ENCODE measurements at regions not wholly inside any gene's neighbourhood (a gene's known extent, or its start where the extent isn't known, plus 50 kb on each side); places are given as distances from the start of the nearest gene placed in this dataset.

DNA sequence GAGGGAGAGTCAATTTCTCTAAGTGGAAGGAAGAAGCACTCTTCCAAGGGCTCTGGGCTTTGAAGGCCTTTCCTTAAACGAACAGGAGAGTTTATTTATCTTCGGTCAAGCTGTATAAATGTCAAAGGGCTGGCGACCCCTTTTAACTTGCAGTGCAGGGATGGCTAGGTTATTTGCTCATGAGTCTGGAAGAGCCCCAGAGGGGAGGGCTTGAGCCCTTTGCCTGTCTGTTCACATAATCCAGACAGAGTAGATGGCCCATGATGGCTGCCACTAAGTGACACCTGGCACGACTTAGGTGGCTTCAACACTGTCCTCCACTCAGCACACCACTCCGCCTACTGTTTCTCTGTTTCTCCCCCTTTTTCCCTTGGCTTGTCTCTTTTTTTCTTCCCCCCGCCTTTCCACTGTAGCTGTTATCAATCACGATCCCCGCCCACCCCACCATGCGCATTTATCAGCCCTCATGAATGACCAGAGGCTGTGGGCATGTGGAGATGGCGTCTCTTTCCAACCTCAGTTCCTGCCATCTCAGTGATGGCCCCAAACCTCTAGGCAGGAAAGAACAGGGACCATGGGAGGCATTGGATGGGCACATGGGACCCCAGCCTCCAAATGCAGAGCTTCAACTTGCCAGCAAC, 408.7 kb upstream of the TNRC6C start:
- TF ChIP-seq, protein P1, sequence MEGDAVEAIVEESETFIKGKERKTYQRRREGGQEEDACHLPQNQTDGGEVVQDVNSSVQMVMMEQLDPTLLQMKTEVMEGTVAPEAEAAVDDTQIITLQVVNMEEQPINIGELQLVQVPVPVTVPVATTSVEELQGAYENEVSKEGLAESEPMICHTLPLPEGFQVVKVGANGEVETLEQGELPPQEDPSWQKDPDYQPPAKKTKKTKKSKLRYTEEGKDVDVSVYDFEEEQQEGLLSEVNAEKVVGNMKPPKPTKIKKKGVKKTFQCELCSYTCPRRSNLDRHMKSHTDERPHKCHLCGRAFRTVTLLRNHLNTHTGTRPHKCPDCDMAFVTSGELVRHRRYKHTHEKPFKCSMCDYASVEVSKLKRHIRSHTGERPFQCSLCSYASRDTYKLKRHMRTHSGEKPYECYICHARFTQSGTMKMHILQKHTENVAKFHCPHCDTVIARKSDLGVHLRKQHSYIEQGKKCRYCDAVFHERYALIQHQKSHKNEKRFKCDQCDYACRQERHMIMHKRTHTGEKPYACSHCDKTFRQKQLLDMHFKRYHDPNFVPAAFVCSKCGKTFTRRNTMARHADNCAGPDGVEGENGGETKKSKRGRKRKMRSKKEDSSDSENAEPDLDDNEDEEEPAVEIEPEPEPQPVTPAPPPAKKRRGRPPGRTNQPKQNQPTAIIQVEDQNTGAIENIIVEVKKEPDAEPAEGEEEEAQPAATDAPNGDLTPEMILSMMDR (IDR thresholded peaks at IDR 0.05): no peak

DNA sequence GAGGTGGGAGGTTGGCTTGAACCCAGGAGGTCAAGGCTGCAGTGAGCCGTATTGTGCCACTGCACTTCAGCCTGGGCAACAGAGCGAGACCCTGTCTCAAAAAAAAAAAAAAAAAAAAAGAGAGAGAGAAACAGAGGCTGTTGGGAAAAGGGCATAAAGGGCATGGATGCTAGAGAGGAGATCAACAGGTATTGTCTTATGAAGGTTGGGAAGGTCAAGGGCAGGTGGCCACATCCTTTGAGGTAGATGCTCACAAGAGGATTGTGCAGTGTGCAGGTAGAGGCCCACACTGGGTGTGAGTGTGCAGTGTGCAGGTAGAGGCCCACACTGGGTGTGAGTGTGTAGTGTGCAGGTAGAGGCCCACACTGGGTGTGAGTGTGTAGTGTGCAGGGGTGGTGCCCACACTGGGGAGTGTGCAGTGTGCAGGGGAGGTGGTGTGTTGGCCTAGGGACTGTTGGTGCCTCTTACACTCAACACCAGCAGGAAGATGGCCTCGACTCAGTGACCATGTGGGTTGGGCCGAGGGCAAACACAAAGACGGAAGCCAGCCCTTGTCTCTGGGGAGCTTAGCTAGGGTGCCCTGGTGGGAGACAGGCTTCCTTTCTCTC, 404.9 kb upstream of the TNRC6C start:
- H3K27ac ChIP-seq: no peak overlapping the region
- no peak overlapping the region for H3K4me3 ChIP-seq (ENCODE audit: low read depth in 1 of 2, low read length in 1 of 2)
- TF ChIP-seq, protein P1 (IDR thresholded peaks at IDR 0.05): no peak
- H3K9me3 ChIP-seq: no peaks in the 10 kb centered on the region
- no peaks in the 10 kb centered on the region for H3K4me1 ChIP-seq (ENCODE audit: control insufficient read depth in 1 of 2, insufficient read depth in 1 of 2, low read depth in 1 of 2, low read length in 1 of 2)
- peaks cover 19% of the 10 kb centered on the region for H3K27me3 ChIP-seq
- H3K36me3 ChIP-seq: no peaks in the 10 kb centered on the region

More for the DNA sequence above, 408.7 kb upstream of the TNRC6C start:
- H3K27ac ChIP-seq: no peak overlapping the region
- H3K4me3 ChIP-seq (ENCODE audit: low read depth in 1 of 2, low read length in 1 of 2): no peak overlapping the region
- no peaks in the 10 kb centered on the region for H3K4me1 ChIP-seq (ENCODE audit: control insufficient read depth in 1 of 2, insufficient read depth in 1 of 2, low read depth in 1 of 2, low read length in 1 of 2)
- peaks cover 5% of the 10 kb centered on the region for H3K27me3 ChIP-seq
- H3K9me3 ChIP-seq: no peaks in the 10 kb centered on the region
- no peaks in the 10 kb centered on the region for H3K36me3 ChIP-seq

DNA sequence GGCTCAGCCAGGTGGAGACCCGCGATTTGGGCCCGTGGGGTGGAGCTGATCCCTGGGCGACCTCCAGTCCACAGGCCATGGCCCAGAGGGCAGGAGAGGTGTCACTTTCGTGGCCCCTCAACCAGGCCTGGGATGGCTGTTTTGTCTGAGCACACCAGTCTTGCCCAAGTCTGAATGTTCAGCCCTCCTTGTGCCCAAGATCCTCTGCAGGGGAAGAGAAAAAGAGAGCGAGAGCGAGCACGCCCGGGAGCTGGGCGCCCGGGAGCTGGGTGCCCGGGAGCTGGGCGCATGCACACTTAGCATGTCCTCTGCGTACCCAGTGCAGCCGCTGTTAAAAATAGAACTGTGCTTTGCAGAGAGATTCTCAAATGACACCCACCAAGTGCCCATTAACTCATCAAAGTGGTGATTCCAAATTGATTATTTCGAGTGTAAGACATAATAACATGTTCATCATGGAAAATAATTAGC, 403.3 kb upstream of the TNRC6C start:
- H3K27me3 ChIP-seq: peaks cover 19% of the 10 kb centered on the region
- H3K4me1 ChIP-seq (ENCODE audit: control insufficient read depth in 1 of 2, insufficient read depth in 1 of 2, low read depth in 1 of 2, low read length in 1 of 2): no peaks in the 10 kb centered on the region
- H3K4me3 ChIP-seq (ENCODE audit: low read depth in 1 of 2, low read length in 1 of 2): no peak overlapping the region
- no peaks in the 10 kb centered on the region for H3K9me3 ChIP-seq
- no peak overlapping the region for H3K27ac ChIP-seq
- TF ChIP-seq, protein P1 (IDR thresholded peaks at IDR 0.05): no peak
- H3K36me3 ChIP-seq: no peaks in the 10 kb centered on the region

DNA sequence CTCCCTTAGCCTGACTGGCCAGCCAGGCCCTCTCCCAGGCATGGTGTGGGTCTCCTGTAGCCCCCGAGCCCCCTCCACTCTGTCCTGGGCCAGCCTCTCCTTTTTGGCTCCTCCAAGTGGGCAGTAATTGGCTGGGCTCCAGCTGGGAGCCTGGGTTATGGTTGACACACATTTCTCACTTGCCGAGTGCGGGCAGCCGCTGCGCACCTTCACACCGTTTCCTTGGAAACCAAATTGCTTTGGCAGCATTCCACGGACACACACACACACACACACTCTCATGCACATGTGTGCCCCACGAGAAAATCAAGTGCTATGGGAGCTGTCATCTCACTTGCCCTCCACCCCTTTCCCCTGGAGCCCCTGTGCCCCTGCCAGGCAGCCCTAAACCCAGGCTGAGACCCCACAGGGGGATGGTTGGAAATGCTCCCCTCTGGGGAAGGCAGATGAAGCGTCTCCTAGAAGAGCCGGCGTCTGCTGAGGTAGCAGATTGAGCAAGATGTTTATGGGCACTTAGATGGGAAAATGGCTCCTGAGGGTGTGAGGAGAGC, 402.7 kb upstream of the TNRC6C start:
- Histone ChIP-seq H3K36me3 (no peaks in the 10 kb centered on the region), H3K9me3 (no peaks in the 10 kb centered on the region), H3K27me3 (peaks cover 19% of the 10 kb centered on the region), H3K4me3 (ENCODE audit: low read depth in 1 of 2, low read length in 1 of 2) (no peak overlapping the region), H3K27ac (no peak overlapping the region), H3K4me1 (ENCODE audit: control insufficient read depth in 1 of 2, insufficient read depth in 1 of 2, low read depth in 1 of 2, low read length in 1 of 2) (no peaks in the 10 kb centered on the region)
- TF ChIP-seq, protein P1 (IDR thresholded peaks at IDR 0.05): no peak

DNA sequence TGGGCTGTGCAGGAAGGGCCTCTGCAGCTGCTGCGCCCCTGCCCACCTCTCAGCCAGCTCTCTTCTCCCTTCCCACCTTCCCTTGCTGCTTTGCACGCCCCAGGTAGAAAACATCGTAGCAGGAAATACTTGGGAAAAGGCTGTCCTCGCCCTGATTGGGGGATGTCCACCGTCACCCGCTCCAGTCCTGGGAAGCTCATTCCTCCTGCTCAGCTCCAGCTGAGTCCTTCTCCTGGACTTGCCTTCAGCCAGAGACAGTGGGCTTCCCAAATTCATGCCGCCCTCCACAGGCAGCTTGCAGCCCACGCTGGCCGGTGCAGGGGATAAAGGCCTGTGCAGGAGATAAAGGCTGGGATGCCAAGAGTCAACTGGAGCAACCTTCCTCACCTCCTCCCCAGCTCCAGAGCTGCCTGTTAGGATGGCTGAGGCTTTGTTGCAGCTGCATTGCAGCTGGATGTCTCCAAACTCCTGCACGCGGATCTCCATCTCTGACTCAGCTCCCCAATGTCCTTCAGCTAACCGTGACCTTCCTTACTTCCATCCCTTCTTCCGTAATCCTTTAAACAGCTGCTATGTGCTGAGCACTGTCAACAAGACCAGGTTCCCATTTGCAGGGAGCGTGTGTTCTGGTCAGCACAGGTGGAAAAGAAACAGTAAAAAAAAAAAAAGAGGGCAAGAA, 402.0 kb upstream of the TNRC6C start:
- Histone ChIP-seq H3K9me3 (no peaks in the 10 kb centered on the region), H3K36me3 (no peaks in the 10 kb centered on the region), H3K27me3 (peaks cover 19% of the 10 kb centered on the region), H3K4me3 (ENCODE audit: low read depth in 1 of 2, low read length in 1 of 2) (no peak overlapping the region), H3K27ac (no peak overlapping the region), H3K4me1 (ENCODE audit: control insufficient read depth in 1 of 2, insufficient read depth in 1 of 2, low read depth in 1 of 2, low read length in 1 of 2) (no peaks in the 10 kb centered on the region)
- TF ChIP-seq, protein P1 (IDR thresholded peaks at IDR 0.05): no peak

Measured in neutrophil (primary cell).